GM19351 (cell line): ENCODE measurements at regions not wholly inside any gene's neighbourhood (a gene's known extent, or its start where the extent isn't known, plus 50 kb on each side); places are given as distances from the start of the nearest gene placed in this dataset.
"Not testable (repeated sequence)": the region's sequence is repeated elsewhere in the genome, so short reads cannot be mapped to it uniquely, and the experiment has no call there.

ENCODE experiments used
- ATAC-seq: cut with Tn5 transposase; IDR thresholded peaks from one replicate; pipeline ENCODE4 v1.9.1; 2021; ENCODE audit warnings: mild to moderate bottlenecking, moderate library complexity; ENCODE audit not compliant: unreplicated experiment

DNA sequence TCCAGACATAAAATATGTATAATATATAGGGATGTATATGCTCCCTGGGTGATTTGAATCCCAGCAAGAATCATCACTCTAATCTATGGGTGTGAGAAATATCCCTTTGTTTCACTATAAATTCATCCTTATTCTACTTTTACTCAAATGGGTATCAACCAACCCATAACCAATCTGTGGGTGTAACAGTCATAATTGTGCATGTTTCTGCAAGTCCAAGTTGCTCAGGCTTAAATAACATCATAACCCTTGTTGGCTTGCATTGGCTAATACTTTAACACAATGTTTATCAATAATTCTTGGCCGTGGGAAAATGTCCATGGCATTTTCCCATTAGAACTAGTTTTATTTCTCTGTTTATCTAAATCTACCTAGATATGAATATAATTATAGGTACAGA lies 530.5 kb upstream of the TLE4 start:
- no peak for ATAC-seq

DNA sequence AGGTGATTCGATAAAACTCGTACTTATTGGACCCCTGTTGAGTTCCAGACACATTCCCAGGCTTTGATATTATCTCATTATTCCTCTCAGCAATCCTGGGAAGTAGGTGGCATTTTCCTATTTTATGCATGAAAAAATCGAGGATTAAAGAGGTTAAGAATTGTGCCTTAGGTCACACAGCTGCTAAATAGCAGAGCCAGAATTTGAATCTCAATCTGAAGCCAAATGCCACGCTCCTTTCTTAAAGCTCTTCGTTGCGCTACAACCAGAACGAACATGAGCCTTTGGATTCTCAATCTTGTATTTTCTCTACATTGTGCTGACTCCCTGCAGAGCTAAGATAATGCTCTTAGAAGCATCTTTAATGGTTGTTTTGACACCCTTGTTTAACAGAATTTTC lies 527.8 kb upstream of the TLE4 start:
- no peak for ATAC-seq

DNA sequence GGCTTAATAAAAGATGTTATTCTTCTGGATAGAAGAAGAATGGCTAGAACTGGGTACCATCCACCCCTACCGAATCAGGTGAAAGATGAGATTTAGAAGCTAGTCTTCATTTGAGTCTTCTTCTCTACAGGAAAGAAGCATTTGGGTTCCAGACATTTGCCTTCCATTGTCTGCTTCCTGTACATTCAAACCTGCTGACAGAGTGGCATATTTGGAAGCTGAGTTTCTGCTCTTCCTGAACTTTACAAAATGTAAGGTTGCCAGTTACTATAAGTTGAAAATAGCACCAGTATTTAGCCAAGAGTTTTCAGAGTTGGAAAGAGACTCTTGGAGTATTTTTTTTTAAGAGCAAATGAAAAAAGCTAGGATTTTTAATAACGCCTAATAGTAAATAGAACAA lies 525.4 kb upstream of the TLE4 start:
- no peak for ATAC-seq

DNA sequence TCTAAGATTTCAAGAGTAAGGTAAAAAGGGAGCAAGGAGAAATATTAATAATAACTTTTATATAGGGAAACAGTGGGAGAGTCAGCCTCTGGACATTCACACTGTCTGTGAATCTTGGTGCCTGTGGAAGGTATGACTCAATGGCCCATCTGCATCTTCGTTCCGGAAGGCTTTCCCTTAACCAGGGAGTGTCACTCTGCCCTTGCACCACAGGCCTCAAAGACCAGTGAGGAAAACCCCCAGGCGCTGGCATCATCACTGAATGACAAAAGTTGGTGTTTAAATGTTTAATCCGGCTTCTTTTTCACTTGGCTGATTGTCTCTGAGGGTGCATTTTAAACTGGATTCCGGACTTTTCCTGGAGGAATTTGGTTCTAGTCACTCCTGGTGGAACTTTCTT lies 522.4 kb upstream of the TLE4 start:
- ATAC-seq, result no peak

DNA sequence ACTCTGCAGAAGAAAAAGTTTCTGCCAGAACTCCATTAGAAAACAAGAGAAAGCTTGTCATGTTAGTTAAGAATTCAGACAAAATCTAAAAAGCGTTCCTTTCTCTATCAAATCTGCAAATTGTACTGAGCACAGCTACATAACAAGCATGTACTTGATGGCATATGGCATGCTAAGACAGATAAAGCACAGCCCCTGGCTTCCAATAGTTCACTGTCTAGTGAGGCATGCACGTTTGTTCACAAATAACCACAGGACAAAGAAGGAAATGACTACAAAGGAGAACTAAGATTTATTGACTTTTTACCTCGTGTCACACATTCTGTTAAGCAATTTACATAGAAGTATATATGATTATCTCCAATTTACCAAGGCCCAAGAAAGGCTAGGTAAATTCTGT lies 518.2 kb upstream of the TLE4 start:
- ATAC-seq, result no peak

DNA sequence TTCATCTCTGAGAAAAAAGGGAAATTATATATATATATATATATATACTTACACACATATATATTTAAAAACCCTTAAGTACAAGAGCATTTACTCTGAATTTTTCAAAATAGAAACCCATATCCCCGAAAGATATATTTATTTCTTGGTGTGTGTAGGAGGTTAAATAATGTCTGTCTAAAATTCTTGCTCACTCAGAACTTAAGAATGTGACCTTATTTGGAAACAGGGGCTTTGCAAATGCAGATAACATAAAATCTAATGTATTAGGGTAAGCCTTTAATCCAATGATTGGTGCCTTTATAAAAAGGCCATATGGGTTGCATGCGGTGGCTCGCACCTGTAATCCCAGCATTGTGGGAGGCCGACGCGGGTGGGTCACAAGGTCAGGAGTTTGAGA lies 517.3 kb upstream of the TLE4 start:
- ATAC-seq, result no peak

DNA sequence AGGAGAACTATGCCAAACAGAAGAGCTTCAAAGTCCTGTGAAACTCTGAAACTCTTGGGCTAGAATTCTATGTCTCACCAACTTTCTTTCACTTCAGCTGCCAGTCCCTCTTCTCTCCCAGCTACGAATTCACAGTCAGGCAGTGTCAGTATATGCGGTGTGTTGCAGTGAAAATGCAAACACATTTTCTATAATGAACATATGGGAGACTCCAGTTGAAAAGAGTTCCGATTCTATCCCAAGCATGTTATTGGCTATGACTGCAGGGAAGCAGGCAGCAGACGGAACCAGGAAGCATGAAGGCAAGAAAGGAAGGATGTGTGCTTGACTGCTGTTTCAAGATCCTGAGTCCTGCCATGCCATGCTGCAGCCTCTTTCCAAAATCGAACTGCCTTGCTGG lies 515.7 kb upstream of the TLE4 start:
- ATAC-seq, result no peak

DNA sequence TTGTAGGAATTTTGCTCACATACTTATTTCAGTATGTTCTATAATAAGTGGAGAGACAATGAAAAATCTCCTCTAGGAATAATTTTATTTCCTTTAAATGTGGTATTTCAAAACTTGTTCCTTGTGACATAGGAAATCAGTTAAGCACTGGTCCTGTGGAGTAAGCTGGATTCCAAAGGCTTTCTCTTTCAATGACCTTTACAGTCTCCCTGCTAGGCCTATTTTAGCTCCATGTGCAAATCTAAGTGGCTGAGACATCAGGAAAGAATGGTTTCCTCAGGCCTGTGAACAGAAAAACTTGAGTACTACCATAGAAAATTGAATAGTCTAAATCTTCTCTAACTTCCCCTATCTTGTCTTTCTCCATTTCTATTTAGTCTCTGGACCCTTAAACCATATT lies 514.2 kb upstream of the TLE4 start:
- no peak for ATAC-seq

DNA sequence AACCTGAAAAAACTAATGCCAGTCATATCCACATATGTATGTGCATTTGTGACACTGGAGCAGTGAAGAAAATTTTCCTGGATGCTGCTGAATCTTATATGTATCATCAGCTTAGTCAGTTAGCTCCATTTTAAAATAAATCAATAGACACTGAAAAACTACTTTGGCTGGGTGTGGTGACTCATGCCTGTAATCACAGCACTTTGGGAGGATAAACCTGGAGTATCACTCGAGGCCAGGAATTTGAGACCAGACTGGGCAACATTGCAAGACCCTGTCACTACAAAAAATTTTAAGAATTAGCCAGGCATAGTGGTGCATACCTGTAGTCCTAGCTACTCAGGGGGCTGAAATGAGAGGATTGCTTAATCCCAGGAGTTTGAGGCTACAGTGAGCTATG lies 511.0 kb upstream of the TLE4 start:
- ATAC-seq, result no peak

DNA sequence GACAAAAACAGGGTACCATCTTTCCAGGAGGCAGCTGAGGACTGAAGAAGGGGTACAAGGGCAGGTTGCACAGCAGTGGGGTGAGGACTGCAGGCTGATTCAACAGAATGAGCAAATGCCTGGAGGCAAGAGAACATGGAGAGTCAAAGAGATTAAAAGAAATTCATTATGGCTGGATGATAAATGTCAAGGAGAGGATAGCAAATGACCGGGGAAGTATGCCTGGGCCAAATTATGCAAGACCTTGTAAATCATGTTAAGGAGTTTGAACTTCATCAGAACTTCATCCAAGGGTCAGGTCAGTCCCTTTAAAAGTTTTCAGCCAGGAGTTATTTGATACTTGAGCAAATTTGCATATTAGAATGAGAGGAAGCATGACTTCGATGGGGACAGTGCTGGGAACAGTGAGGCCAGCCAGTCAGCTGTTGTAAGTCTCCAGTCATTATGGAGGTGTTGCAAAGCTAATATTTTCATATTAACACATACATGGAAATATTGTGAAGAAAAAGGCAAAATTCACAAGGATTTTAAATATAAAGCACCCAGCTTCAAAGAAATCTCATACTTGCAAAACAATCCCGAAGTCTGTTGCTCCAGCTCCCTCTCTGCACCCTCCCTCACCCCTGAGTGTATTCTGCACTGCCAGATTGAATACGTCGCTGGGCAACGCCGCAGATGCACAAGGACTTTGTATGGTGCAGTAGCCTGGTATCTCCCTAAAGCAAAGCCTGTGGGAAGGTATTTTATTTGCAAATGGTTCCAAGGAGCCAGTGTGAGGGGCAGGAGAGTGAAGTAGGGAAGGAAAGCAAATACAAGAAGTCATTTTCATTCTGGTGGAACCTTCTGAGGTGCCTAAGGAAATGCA lies 509.8 kb upstream of the TLE4 start:
- ATAC-seq, result no peak

DNA sequence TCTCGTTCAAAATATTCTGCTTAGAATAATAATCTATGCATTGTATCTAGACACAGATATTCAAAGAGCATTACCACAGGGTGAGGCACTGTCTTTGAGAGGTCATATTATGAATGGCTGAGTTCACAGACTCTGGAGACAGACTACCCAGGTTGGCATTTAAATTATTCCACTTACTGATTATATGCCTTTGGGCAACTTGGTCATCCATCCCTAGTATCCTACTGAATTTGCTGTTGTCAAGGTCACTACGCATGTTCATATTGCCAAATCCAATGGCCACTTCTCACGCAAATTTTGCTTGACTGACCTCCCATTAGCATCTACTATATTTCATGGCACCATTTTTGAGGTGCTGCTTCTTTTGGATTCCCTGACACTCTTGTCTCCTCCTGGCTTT lies 498.6 kb upstream of the TLE4 start:
- no peak for ATAC-seq

DNA sequence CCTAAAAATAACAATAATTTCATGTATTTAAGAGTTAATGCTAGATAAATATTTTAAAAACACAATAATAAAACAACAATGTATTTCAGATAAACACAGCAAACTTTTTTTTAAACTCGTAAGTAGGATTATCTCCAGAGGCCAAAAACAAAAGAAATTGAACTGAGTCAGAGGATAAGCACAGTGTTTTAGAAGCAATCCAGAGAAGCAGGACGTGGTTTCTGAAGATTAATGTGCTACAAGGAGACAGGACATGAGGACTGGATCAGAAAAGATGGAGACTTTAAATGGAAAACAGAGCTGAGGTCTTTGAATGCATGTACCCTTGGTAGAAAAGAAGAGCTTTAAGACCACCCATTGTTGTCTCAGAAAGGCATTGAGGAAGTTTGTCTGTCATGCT lies 491.2 kb upstream of the TLE4 start:
- ATAC-seq, result no peak

DNA sequence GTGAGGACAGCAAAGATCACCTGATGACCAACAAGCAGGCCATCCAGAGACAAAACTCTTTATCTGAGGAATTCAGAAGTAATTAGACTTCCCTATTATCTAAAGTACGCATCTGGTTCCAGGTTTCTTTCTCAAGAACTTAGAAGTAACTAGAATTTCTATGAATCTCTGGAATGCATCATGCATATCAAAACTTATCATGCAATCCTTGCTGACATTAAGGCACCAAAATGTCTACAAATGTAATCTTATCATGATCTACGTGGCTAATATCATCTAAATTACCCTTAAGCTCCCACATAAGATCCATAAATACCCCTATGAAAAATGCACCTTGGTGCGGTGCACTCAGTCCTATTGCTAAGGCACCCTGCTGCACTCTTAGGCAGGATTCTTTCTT lies 488.1 kb upstream of the TLE4 start:
- ATAC-seq, result no peak

DNA sequence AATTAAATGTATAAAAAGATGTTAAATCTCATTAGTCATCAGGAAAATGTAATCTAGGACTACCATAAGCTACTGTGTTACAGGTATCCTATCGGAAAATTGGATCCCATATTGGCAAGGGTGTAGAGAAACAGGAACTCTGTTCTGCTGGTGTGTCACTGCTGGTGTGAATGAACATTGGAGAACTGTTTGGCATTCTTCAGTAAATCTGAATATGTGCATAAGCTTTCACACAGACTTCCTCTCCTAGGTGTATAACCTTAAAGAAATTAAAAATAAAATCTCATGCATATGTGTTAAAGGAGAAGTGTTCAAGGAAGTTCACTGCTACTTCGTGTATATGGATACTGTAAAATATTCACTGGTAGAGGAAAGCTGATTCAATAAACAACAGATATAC lies 484.6 kb upstream of the TLE4 start:
- no peak for ATAC-seq

DNA sequence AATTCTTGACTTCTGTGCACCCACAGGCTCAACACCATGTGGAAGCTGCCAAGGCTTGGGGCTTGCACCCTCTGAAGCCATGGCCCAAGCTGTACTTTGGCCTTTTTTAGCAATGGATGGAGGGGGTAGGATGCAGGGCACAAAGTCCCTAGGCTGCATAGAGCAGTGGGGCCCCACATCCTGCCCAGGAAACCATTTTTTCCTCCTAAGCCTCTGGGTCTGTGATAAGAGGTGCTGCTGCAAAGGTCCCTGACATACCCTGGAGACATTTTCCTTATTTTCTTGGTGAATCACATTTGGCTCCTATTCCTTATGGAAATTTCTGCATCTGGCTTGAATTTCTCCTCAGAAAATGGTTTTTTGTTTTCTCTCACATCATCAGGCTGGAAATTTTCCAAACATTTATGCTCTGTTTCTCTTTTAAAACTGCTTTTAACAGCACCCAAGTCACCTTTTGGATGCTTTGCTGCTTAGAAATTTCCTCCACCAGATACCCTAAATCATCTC lies 482.7 kb upstream of the TLE4 start:
- no peak for ATAC-seq

DNA sequence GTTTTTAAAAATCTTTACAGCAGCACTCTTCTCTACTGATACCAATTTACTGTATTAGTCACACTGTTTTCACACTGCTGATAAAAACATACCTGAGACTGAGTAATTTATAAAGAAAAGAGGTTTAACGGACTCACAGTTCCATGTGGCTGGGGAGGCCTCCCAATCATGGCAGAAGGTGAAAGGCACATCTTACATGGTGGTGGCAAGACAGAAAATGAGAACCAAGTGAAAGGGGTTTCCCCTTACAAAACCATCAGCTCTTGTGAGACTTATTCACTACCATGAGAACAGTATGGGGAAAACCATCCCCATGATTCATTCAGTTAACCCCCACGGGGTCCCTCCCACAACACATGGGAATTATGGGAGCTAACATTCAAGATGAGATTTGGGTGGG lies 481.9 kb upstream of the TLE4 start:
- not testable (repeated sequence) for ATAC-seq

DNA sequence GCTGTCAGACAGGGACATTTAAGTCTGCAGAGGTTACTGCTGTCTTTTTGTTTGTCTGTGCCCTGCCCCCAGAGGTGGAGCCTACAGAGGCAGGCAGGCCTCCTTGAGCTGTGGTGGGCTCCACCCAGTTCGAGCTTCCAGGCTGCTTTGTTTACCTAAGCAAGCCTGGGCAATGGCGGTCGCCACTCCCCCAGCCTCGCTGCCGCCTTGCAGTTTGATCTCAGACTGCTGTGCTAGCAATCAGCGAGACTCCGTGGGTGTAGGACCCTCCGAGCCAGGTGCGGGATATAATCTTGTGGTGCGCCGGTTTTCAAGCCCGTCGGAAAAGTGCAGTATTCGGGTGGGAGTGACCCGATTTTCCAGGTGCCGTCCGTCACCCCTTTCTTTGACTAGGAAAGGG lies 468.5 kb upstream of the TLE4 start:
- ATAC-seq, result not testable (repeated sequence)

DNA sequence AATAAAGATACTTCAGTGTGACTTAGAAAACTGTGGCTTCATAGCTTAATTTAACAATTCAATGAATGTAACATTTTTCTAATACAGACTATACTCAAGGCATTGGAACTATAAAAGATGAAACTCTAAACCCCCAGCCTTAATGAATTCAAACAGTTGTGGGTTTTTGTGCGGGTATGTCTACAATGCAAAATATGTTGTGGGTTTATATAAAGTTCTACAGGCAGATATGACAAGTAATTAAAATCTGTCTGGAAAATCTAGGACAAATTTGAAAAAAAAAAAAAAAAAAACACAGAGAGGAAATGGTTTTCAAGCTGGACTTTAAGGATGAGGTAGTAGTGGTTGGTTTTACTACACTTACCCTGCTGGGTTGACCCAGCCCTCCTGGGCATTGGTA lies 467.5 kb upstream of the TLE4 start:
- ATAC-seq, result no peak

DNA sequence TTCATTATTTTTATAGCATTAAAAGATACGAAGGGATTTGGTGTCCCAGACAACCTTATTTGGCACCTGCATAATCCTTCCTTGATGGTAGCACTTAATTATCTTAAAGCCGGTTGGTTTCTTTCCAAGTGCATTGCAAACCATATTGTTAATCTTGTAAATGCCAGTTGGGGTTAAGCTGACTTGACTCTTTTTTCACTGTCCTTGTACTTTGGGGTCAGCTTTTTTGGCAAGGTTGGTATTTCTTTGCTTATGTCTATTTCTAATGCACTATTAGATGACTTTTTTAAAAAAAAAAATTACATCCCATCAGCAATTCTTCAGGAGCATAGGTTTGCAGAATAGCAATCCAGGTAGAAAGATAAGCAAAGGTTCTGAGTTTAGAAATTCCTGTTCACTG lies 466.8 kb upstream of the TLE4 start:
- no peak for ATAC-seq

DNA sequence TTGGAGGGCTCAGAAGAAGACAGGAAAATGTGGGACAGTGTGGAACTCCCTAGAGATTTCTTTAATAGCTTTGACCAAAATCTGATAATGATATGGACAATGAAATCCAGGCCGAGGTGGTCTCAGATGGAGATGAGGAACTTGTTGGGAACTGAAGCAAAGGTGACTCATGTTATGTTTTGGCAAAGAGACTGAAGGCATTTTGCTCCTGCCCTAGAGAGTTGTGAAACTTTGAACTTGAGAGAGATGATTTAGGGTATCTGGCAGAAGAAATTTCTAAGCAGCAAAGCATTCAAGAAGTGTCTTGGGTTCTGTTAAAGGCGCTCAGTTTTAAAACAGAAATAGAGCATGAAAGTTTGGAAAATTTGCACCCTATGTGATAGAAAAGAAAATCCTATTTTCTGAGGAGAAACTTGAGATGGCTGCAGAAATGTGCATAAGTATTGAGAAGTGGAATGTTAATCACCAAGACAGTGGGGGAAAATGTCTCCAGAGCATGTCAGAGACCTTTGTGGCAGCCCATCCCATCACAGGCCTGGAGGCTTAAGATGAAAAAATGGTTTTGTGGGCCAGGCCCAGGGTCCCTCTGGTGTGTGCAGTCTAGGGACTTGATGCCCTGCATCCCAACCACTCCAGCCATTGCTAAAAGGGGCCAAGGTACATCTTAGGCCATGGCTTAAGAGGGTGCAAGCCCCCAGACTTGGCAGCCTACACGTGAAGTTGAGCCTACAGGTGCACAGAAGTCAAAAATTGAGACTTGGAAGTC lies 463.7 kb upstream of the TLE4 start:
- ATAC-seq, result no peak

DNA sequence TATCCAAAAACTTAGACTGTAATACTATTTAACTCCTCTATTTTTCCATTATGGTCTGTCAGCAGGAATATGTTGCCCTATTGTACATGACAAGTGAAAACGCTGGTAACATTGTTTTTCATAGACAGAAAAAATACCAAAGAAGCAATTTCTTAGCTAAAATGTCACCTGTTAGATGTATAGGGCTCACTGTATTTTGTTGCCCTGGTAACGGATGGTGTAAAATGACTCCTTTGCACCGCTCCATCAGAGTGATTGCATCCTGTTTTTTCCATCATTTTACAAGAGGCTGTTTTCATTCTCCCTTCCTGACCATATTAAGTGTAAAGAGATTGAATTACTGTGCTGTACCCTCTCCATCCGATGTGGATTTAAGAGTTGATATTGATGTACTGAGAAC lies 460.1 kb upstream of the TLE4 start:
- ATAC-seq, result no peak

DNA sequence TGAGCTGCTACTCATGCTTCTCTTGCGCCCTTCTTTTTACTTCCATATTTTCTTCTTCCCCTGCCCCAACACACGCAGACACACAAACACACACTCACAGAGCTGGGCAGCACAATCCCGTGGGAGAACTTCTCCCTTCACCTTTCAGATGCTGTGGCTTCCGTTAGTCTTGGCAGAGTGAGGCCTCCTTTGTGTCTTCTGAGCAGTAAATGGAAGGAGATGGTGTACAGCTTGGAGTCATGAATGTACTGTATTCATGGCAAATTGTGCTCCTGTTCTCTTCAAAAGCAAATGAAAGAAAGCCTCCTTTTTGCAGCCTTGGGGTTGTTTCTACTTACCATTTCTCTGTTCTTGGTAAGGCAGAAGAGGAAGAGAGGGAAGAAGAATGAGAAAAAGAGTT lies 456.6 kb upstream of the TLE4 start:
- no peak for ATAC-seq
